A673 (cell line): ENCODE measurements at regions not wholly inside any gene's neighbourhood (a gene's known extent, or its start where the extent isn't known, plus 50 kb on each side); places are given as distances from the start of the nearest gene placed in this dataset.

Experiments
- BruUV-seq: library from RNA; stranded (reverse); fragments of 400-500 nt; replicated peaks from 2 replicates; lab custom pipeline; 2021; lab: Mats Ljungman, UMichigan
- CTCF ChIA-PET: fragments of 300-600 bp; sonication (Branson Sonifier 250); formaldehyde crosslinking; loops from one replicate; lab custom pipeline; 2022; ENCODE audit warnings: antibody characterized with exemption; lab: Charles Lee
- POLR2A ChIA-PET: fragments of 300-600 bp; sonication (Branson Sonifier 250); formaldehyde crosslinking; loops from one replicate; lab custom pipeline; 2022; ENCODE audit warnings: antibody characterized with exemption; ENCODE audit not compliant: low non-redundant PET; lab: Charles Lee
- DNase-seq: peaks from one replicate; pipeline ENCODE4 v3.0.0-alpha.2; 2015; ENCODE audit warnings: low spot score
- H3K27ac ChIP-seq: fragments of 200-600 bp; sonication (generic); 2 replicates; pipeline ENCODE4 v1.5.1; 2016; ENCODE audit warnings: mixed run types, low read depth, mild to moderate bottlenecking, mixed read lengths, antibody characterized with exemption, low read length; ENCODE audit not compliant: poor library complexity, severe bottlenecking
- H3K27me3 ChIP-seq: fragments of 200-600 bp; sonication (generic); replicated peaks from 2 replicates; pipeline ENCODE4 v1.6.1; 2017; ENCODE audit warnings: mixed run types, low read depth, mild to moderate bottlenecking, mixed read lengths, antibody characterized with exemption, low read length; ENCODE audit not compliant: insufficient read depth, poor library complexity
- H3K36me3 ChIP-seq: fragments of 200-600 bp; sonication (generic); 2 replicates; pipeline ENCODE4 v1.6.1; 2016; ENCODE audit warnings: mixed run types, mild to moderate bottlenecking, mixed read lengths, antibody characterized with exemption, low read length; ENCODE audit not compliant: insufficient read depth, poor library complexity, severe bottlenecking
- H3K4me1 ChIP-seq: fragments of 200-600 bp; sonication (generic); 2 replicates; pipeline ENCODE4 v1.6.1; 2017; ENCODE audit warnings: mixed run types, mild to moderate bottlenecking, mixed read lengths, antibody characterized with exemption, low read length; ENCODE audit not compliant: insufficient read depth, poor library complexity, severe bottlenecking
- H3K4me3 ChIP-seq: fragments of 200-600 bp; sonication (generic); 2 replicates; pipeline ENCODE4 v1.5.1; 2016; ENCODE audit warnings: low read depth, mixed run types, mild to moderate bottlenecking, mixed read lengths, low read length; ENCODE audit not compliant: poor library complexity, severe bottlenecking
- H3K9me3 ChIP-seq: fragments of 200-600 bp; sonication (generic); 2 replicates; pipeline ENCODE4 v1.6.1; 2016; ENCODE audit warnings: mixed run types, low read depth, mild to moderate bottlenecking, mixed read lengths, antibody characterized with exemption, low read length; ENCODE audit not compliant: poor library complexity, severe bottlenecking
- EZH2 ChIP-seq: fragments of 200-600 bp; sonication (generic); IDR thresholded peaks from 2 replicates; pipeline ENCODE4 v1.6.1; 2017; ENCODE audit warnings: borderline replicate concordance, low read depth, mild to moderate bottlenecking, mixed read lengths, antibody characterized with exemption, low read length; ENCODE audit not compliant: poor library complexity, severe bottlenecking
- intact Hi-C: fragments of 100-400 bp; cut with micrococcal nuclease; formaldehyde crosslinking; loops from one replicate; pipeline ENCODE4 v1.10.0; 2022; ENCODE audit not compliant: unreplicated experiment
- TF ChIP-seq, protein P1 (sequence below): fragments of 300-800, 200-600 bp; sonication (generic); conservative IDR thresholded peaks from 2 replicates; pipeline ENCODE4 v1.5.1; 2017; ENCODE audit warnings: low read depth, mild to moderate bottlenecking, antibody characterized with exemption, low read length, moderate library complexity, mixed read lengths

DNA sequence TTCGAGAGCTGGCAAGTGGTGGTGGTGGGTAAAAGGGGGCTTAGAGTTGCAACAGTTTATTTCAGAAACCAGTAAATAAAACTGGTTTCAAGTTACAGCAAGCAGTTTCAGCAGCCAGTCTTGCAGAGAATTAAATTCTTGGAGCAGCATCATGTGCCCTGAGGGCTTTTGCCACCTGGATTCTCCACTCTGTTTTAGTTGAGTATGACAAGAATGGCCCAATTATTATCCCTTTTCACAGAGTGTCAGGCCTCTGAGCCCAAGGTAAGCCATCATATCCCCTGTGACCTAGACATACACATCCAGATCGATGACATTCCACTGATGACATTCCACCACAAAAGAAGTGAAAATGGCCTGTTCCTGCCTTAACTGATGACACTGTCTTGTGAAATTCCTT, 72.8 kb upstream of the FANCL start:
- H3K36me3 ChIP-seq, result no peaks in the 10 kb centered on the region
- no peaks in the 10 kb centered on the region for H3K9me3 ChIP-seq
- DNase-seq, result no peak
- no peaks in the 10 kb centered on the region for H3K27me3 ChIP-seq
- TF ChIP-seq, protein P1, sequence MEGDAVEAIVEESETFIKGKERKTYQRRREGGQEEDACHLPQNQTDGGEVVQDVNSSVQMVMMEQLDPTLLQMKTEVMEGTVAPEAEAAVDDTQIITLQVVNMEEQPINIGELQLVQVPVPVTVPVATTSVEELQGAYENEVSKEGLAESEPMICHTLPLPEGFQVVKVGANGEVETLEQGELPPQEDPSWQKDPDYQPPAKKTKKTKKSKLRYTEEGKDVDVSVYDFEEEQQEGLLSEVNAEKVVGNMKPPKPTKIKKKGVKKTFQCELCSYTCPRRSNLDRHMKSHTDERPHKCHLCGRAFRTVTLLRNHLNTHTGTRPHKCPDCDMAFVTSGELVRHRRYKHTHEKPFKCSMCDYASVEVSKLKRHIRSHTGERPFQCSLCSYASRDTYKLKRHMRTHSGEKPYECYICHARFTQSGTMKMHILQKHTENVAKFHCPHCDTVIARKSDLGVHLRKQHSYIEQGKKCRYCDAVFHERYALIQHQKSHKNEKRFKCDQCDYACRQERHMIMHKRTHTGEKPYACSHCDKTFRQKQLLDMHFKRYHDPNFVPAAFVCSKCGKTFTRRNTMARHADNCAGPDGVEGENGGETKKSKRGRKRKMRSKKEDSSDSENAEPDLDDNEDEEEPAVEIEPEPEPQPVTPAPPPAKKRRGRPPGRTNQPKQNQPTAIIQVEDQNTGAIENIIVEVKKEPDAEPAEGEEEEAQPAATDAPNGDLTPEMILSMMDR, result no peak
- no peak for TF ChIP-seq EZH2
- intact Hi-C loops, result no loop called here
- no peak overlapping the region for H3K4me3 ChIP-seq
- BruUV-seq, result no TSS peak
- CTCF ChIA-PET, result no interaction called here
- H3K4me1 ChIP-seq, result no peaks in the 10 kb centered on the region
- POLR2A ChIA-PET, result no interaction called here
- no peak overlapping the region for H3K27ac ChIP-seq

DNA sequence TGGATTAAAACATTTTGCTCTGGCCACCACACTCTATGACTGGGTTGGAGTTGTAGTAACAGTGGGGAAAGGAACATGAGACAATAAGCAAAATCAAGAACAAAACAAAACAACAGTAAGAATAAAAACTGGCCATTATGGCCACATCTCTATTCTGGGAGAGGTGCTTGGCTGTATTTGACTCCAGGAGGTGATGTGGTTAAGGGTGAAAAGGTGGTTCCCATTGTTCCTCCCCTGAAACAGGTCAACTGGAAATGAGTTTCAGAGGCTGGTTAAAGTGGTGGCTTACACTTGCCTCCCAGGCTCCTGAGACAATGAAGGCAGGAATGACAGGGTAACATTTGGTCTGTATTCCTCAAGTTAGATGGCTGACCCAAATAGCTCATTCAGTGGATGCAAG, 67.3 kb upstream of the FANCL start:
- Histone ChIP-seq H3K27me3 (no peaks in the 10 kb centered on the region), H3K4me3 (no peak overlapping the region), H3K9me3 (no peaks in the 10 kb centered on the region), H3K4me1 (no peaks in the 10 kb centered on the region), H3K36me3 (no peaks in the 10 kb centered on the region), H3K27ac (no peak overlapping the region)
- TF ChIP-seq, protein P1, result no peak
- TF ChIP-seq EZH2, result no peak
- ChIA-PET CTCF (no interaction called here), POLR2A (no interaction called here)
- DNase-seq, result no peak
- no TSS peak for BruUV-seq
- intact Hi-C loops, result no loop called here

DNA sequence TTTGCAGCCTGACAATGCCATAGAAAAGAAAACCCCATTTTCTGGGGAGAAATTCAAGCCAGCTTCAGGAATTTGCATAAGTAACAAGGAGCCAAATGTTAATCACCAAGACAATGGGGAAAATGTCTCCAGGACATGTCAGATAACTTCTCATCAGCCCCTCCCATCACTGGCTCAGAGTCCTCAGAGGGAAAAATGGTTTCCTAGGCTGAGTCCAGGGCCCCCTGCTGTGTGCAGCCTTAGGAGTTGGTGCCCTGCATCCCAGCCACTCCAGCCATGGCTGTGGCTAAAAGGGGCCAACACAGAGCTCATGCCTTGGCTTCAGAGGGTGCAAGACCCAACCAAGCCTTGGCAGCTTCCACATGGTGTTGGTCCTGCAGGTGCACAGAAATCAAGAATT, 63.7 kb upstream of the FANCL start:
- no peak for DNase-seq
- BruUV-seq, result no TSS peak
- ChIA-PET CTCF (no interaction called here), POLR2A (no interaction called here)
- Histone ChIP-seq H3K4me1 (no peaks in the 10 kb centered on the region), H3K9me3 (no peaks in the 10 kb centered on the region), H3K4me3 (no peak overlapping the region), H3K27ac (no peak overlapping the region), H3K36me3 (no peaks in the 10 kb centered on the region), H3K27me3 (no peaks in the 10 kb centered on the region)
- intact Hi-C loops, result no loop called here
- TF ChIP-seq, protein P1, result no peak
